HTR-8/SVneo (cell line): ENCODE measurements at regions not wholly inside any gene's neighbourhood (a gene's known extent, or its start where the extent isn't known, plus 50 kb on each side); places are given as distances from the start of the nearest gene placed in this dataset.
"Not testable (repeated sequence)": the region's sequence is repeated elsewhere in the genome, so short reads cannot be mapped to it uniquely, and the experiment has no call there.

Experiments used
- DNase-seq: peaks from one replicate; pipeline ENCODE4 v3.0.0; 2011; ENCODE audit warnings: low spot score, mixed read lengths; ENCODE audit not compliant: insufficient read length
- FAIRE-seq: peaks from 2 replicates; lab custom pipeline; 2011; peaks lifted over from hg19 to GRCh38; lab: Jason Lieb, UNC

DNA sequence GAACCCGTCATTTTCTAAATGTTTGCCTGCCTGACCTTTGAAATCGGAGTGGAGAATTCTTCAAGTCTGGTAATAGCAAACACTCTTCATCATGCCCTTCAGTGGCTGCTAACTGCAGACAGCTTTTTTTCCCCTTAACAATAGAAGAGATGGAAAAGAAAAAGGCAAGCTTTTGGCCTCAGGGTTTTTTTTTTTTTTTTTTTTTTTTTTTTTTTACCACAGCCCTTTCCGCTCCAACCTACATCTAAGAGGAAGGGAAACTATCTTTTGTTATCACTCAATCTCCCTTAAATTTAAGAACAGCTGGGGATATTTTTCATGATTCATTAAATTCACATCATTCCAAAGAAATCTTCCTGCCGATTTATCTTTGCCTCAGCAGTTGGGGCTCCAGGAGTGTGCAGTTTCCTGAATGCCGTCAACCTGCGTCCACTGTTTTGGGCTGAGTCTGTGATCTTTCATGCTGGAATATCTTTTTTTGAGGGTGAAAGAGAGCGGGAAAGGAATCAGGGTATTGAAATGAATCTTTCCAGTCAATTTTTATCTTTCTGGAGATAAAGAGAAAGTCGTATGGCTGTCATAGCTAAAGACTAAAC, 144.5 kb upstream of the SMYD2 start:
- no peak for FAIRE-seq
- no peak for DNase-seq

DNA sequence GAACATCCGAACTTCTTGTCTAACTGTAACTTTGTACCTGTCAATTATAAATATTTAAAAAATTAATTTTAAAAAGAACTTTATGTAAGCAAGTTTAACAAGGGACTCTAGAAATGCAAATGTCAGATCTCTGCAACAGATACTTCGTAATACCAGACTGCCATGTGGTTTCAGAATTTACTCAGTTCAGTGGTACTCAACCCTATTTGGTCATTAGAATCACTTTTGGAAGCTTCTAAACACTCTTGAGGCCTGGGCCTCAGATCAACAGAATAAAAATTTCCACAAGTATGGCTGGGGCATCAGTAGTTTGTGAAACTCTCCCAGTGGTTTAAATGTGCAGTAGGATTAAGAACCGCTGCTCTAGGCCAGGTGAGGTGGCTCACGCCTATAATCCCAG, 139.5 kb upstream of the SMYD2 start:
- no peak for FAIRE-seq

DNA sequence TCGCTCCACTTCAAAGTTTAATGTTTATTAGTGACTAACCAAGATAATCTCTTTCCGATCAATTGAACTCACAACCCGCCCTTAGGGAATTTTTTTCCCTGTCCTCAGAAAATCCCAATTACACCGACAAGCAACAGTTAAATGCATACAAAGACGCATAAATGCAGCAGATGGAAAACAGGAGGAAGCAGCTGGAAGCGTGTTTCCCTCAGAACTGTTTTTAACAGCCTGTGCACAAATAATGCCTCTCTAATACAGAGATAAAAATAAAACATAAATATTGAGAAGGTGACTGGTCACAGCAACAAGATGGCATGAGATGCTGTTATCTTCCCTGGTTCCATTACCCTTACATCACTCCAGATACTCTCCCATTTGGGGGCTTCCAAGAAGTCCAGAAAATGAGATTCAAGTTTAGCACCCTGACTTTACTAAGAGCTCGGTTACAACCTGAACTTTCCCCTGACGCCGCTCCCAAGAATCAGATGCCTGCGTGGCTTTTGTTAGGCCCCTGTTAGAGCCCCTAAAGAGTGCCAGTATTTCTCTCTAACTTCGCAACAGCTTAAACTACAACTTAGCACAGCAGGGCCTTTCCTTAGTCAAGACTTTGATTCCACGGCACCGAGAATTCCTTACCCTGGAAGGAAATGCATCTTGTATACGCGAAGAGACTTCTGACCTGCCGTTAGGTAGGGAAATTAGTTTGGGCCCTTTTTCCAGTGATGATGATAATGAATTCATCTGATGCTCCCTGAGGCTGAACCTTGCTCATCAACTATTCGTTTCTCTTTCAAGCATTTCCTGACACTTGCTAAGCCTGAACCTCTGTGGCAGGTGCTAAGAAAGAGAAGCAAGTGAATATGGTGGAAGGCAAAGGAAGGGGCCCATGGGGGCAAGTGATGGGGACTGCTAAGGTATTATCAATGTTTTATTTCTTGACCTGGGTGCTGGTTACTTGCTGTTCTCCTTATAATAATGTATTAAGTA, 137.7 kb upstream of the SMYD2 start:
- no peak for FAIRE-seq
- no peak for DNase-seq

More for the DNA sequence above, 139.5 kb upstream of the SMYD2 start:
- DNase-seq = no peak

DNA sequence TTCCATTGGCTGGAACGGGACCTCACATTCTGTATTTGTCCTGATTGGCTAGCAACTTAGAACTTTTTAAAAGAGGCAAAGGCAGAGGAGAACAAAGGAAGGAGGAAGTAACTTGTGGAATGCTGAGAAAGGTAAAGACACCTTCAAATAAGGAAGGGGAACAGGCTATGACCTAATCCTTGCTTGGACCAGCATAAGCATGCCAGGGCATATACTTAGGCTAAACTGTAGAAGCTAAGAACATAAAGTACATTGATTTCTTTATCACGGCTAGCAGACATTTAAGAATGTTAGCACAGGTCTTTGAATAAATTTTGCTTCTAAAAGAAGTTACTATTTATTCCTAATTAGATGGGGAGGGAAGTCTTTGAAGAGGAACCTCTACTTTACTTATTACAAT, 136.4 kb upstream of the SMYD2 start:
- FAIRE-seq, DNase-seq: not testable (repeated sequence)

DNA sequence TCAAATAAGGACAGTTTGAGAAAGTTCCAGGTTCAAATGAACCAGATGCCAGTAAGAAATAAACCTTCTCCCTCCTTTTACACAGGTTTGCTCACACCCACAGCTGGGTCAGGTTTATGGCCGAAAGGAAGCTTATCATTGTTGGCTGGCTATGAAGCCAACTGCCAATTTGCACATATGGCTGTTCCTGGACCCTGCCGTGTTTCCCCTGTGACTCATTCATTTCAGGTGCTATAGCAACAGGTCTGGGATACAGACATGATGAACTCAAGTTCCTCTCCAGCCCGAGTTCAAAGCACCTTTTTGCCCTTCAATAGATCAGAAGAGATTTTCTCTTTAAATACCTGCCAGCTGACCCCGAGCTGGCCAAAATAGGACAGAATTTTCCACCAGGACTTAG, 134.4 kb upstream of the SMYD2 start:
- DNase-seq (no peak), FAIRE-seq (no peak)

DNA sequence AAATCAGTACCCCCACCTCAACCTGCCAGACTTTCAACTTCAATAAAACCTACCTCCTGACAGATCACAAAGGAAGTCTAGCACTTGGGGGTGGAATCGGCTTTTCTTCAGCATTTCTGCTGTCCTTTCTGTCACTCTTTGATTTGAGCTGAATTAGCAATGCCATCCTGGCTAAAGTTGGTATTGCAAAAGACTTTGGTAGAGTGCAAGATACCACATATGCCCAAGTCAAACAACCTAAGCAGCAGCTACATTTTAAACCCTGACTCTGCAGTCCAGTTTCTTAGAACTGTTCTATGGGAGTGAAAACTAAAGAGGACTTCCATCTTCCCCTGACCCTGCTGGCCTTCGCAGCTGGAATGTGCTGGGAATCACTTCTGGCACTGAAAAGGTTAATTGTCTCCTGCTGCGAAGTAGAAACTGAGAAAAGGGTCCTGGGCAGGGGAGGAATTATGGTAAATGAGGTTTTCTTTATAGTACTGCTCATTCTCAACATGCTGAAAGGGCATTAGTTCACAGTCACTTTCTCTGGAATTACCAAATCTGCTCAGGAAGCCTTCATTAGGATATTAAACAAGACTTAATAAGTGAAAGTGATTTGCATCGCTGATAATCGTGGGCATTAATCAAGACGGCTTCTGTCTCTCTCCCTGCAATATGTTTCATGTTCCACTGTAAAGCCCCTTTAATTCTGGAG, 126.2 kb upstream of the SMYD2 start:
- FAIRE-seq (no peak), DNase-seq (no peak)

DNA sequence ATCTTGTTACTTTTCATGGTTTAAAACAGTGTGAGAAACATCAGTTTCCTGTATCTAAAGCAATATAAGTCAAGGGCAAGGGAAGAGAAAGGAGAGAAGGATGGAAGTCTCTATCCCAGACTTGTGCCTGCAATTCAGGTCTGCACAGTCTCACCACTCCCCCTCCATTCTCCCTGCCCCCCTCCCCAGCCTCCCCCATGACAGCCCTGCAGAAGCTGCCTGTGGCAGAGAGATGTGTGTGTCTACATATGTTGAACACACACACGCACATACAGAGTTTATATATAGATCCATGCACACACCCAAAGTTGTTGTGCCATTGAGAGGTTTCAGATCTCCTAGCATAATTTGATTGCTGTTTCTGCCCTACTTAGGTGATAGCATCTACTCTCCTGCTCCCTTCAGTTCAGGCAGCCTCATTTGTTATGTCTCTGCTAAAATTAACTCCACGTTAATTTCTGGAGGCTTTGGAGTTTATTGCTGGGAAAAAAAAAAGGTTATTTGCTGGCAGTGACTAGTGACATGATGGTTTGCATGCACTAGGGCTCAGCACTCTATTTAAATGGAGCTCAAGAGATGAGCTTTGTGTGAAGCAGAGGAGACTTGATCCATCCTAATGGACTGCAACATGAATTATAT, 124.9 kb upstream of the SMYD2 start:
- DNase-seq (no peak), FAIRE-seq (no peak)

DNA sequence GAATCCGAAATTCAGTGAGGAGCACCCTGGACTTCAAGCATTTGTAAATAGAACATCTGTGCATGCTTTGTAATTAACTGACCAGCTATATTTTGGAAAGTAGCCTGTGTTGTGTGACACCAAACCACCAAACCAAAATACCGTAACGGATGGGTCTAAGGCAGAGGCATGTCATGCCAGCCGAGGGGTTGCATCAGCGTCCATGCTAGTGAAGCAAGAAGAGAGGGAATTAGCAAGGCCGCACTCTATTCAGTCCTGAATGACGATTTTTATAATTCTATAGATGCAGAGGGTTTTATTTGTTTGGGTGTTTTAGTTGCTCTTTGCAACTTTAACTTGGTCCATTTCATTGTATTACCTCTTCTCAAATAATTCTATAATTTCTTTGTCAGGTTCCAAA, 116.8 kb upstream of the SMYD2 start:
- no peak for DNase-seq
- no peak for FAIRE-seq

DNA sequence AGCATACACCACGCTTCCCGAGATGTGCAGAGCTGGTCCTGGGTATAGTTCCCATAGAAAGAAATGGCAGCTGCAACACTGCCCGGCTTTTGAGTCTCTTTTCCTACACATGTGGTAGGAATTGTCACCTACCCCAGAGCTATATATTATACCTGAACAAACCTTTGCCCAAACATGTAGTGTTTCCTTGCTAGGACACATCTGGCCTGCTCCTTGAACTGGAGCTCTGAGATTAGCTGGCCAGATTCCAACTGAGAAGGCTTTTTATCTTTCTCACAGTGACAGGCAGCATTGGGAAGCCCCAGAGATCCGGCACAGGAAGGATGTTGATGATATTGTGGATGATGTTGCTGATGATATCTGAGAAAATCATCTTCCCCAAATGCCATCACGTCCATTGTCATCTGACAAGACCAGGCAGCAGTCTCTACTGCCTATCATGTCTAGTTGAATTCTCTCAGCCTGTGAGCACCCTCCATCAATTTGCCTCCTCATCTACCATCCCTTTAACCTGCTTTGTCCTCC, 115.0 kb upstream of the SMYD2 start:
- FAIRE-seq = no peak
- no peak for DNase-seq

DNA sequence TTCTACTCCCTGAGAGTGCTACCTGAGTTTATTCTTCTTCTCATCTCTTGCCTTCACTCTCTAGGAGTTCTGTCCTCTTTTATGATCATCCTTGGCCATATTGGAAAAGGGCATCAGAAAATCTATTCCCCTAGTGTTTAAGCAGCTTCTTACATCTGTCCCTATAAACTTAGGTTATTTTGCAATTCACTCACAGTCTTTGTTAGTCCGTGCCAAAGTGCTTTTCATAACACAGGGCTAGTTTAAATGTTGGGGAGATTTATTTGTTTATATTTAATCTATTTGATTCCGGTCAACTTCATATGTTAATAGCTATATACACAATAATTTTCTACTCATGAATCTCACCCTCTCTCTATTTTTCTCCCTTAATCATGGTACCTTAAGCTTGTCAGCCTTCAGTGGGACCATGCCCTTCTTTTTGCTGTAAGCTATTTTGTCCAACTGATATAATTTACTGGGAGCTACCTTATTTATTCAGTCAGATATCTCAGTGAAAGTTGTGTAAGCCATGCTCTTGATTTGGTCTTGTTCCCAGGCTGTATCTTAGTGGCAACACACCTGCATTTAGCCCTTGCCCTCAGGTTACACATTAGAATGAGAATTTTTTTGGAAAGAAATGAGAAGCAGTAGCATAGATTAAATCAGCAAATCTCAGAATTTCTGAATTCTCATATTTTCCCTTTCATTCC, 106.3 kb upstream of the SMYD2 start:
- FAIRE-seq (no peak), DNase-seq (no peak)

DNA sequence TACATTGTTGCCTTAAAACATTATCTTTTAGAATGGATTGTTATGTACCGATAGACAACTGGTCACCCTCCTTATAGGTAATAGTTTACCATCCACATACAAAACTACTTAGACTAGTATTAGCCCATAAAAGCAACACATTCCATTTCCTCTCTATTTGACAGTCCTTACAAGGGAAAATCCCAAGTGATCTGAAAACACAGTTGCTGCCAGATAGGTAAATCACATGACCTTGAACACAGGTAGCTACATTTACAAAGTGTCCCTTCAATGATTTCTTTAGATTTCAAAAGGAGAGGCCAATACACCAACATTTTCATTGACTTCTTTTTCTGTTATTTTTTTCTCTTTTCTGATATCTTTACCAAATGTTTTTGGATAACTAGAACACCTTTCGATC, 102.9 kb upstream of the SMYD2 start:
- FAIRE-seq = no peak

DNA sequence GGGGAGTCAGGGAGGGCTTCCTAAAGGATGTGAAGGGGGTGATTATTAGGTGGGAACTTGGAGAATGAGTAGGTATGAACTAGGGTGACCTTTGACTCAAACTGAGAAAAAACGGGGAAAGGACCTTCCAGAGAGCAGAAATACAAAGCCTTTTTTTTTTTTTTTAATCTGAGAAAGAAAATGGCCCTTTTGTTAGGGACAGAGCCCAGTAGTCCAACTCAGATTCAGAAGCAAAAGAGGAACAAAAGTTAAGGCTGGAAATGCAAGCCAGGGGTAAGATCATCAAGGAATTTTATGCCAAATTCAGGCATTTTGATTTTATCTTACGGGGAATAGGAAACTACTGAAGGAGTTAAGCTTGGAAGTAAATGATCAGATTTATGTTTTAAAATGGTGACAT, 96.0 kb upstream of the SMYD2 start:
- DNase-seq (no peak), FAIRE-seq (no peak)

More for the DNA sequence above, 102.9 kb upstream of the SMYD2 start:
- DNase-seq = no peak

DNA sequence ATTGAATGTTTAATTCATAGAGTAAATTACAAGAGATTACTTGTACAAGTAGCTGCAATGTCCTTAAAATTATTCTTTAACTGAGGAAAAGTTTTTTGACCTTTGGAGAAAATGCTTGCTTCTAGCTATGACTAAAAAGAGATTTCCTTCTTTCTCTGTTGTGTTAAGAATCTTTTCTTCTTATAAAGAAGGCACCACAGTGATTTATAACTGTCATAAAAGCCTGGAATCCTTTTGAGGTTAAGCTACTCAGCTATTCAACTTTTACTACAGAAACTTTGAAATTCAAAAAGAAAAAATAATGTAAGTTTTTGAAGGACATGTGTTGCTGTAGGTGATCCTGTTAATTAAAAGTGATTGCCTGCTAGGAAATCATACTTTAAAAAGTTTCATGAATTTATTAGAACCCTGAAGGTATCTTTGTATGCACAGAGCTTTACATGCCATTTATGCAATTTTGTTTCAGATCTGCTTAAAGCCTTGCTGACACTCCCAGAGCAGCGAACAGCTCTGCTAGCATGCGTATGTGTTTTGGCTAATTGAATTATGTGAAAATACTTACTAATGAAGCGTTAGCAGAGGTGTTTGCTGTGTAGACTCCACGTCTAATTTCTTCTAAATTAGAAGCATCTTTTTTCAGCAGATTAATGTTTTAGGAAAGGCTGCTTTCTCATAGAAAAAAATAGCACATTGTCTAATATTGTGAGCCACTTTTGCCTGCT, 94.7 kb upstream of the SMYD2 start:
- DNase-seq (no peak), FAIRE-seq (no peak)

DNA sequence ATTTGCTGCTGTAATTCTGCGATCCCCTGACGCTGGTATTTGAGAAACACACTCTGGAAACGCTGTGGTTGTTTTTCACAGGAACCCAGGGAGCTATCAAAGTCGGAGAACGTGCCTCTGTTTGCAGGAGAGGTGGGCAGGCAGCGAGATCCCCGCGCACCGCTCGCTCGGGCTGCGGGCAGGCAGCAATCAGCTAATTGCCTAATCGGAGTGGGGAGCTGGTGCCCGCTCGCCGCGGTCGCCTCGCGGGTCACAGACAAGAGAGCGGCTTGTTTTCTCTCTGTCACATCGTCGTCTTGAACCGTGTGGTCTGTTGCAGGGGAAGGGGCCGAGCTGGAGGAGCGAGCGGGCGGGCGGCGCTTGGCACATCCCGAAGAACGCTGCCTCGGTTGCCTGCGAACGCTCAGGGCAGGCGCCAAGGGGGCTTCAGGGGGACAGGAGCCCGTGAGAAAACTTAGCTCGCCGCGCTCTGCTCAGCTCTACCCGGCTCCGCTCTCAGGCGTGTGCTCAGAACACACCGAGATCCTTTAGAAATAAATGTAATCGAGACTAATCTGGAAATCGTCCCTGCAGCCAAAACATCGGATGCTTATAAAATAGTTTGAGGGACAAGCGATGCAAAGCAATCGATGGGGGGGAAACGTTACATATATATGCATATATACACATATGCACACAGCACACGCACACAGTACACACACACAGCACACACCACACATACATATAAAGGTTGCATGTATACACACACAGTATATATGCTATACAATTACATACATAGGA, 93.6 kb upstream of the SMYD2 start:
- DNase-seq = no peak
- no peak for FAIRE-seq

DNA sequence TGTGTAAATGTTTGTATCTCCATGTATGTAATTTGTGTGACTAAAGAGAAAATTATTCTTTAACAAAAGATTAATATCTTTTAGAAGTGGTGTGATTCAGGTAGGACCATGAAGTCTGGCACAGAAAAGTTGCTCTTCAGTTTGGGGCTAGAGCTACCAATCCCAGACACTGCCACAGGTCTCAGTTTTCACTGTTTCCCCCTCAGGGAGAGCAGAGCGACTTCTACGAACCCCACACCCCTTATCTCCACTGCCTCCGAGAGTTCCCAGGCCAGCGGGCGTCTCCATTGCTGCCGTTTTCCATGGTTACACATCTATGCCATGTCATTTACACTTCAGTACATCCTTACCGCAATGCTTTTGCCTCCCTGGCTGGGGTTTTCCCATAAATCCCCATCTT, 93.0 kb upstream of the SMYD2 start:
- no peak for FAIRE-seq
- DNase-seq = no peak

DNA sequence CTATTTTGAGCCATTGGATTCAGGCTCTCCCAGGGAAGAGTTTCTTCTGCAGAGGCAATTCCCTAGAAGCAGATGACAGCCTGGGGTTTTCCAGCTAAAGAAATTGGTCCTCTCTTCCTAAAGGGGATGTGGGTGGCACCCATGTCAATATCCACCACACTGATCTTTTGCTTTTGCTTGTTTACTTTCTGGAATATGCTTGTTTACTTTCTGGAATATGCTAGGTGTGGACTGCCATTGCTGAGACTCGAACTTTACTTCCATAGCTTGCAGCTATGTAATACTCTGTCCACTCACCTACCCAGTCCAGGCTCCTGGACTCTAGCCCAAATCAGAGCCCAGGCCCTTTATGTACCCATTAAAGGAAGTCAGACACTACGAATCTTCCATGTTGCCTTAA, 92.1 kb upstream of the SMYD2 start:
- DNase-seq = no peak
- no peak for FAIRE-seq

DNA sequence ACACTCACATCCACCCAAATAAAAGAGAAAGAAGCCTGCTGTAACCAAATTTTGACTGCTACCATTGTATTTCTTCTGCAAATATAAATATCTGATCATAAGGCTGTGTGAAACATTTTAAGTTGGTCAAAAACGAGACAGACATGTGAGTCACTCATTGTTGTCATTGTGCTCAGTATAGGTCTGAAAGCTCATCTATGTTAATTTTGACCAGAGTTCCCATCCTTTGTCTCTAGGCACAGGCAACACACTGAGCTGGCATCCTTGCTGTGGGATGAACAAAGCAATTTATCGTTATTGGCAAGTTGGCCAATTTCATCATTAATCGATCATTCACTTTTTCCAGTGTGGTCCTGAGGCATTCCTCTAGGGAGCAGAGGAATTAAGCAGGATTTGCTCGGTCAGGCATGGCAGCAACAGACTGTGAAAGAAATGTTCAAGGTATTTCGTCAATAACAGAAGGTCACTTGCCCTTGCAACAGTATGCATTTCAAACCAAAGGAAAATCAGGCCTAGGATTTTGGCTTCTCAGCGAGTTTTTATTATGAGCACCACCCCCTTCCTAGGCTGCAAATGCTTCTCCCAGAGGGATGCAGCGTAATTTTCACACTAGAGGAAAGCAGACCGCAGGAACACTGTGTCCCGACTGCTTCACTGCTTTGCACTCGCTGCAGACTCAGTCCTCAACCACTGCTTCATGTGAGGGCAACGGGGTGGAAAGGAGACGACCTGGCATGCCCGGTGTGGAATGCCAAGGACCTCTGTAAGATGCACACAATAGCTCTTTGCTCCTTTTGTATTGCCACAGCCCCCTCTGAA, 87.9 kb upstream of the SMYD2 start:
- DNase-seq = no peak
- no peak for FAIRE-seq

DNA sequence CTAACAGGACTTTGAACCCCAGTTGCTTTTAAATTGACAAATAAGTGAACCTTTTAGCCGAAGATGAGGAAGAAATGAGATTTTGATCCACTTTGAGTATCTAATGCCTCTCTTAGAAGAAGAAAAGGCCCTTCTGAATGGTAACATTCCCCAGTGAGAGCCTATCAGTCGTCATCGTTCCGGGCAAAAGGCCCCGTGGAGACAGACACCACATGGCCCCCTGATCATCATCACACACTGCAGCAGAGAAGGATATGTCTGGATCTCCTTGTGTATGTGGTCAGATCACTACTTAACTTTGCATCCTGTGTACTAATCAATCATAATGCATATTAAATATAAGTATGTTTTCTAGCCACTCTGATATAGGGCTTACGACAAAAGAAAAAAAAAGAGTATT, 87.3 kb upstream of the SMYD2 start:
- no peak for FAIRE-seq

More for the DNA sequence above, 87.3 kb upstream of the SMYD2 start:
- no peak for DNase-seq
